ENCODE measurements at regions not wholly inside any gene's neighbourhood (a gene's known extent, or its start where the extent isn't known, plus 50 kb on each side); places are given as distances from the start of the nearest gene placed in this dataset.
"Not testable (repeated sequence)": the region's sequence is repeated elsewhere in the genome, so short reads cannot be mapped to it uniquely, and the experiment has no call there.

GRCh38 chr12:131223171-131223761 lies 269.6 kb downstream of the ADGRD1 start:
- H3K27ac ChIP-seq: no peak overlapping the region
- TF ChIP-seq CTCF (conservative IDR thresholded peaks at IDR 0.05): no peak
- TF ChIP-seq ZFX (IDR thresholded peaks at IDR 0.05): no peak

GRCh38 chr12:131223791-131224225 lies 270.1 kb downstream of the ADGRD1 start:
- no peak overlapping the region for H3K27ac ChIP-seq
- TF ChIP-seq ZFX (IDR thresholded peaks at IDR 0.05) (no peak), CTCF (conservative IDR thresholded peaks at IDR 0.05) (no peak)

- not testable (repeated sequence) for H3K27ac ChIP-seq
These were observed 270.7 kb downstream of the ADGRD1 start for GRCh38 chr12:131224226-131225065.

- not testable (repeated sequence) for H3K27ac ChIP-seq
These were observed 271.3 kb downstream of the ADGRD1 start for GRCh38 chr12:131225066-131225380.

- TF ChIP-seq CTCF (conservative IDR thresholded peaks at IDR 0.05) (no peak), ZFX (IDR thresholded peaks at IDR 0.05) (no peak)
- no peak overlapping the region for H3K27ac ChIP-seq
These were observed 272.9 kb downstream of the ADGRD1 start for GRCh38 chr12:131226345-131227265.

GRCh38 chr12:131227641-131228040 lies 273.9 kb downstream of the ADGRD1 start:
- not testable (repeated sequence) for H3K27ac ChIP-seq

GRCh38 chr12:131229079-131229425 lies 275.3 kb downstream of the ADGRD1 start:
- not testable (repeated sequence) for H3K27ac ChIP-seq

GRCh38 chr12:131229426-131230339 lies 276.0 kb downstream of the ADGRD1 start:
- no peak for TF ChIP-seq ZFX (IDR thresholded peaks at IDR 0.05)
- TF ChIP-seq CTCF (conservative IDR thresholded peaks at IDR 0.05): no peak
- no peak overlapping the region for H3K27ac ChIP-seq
